Dermis microvascular lymphatic vessel endothelial cell (primary cell): ENCODE measurements at regions not wholly inside any gene's neighbourhood (a gene's known extent, or its start where the extent isn't known, plus 50 kb on each side); places are given as distances from the start of the nearest gene placed in this dataset.

Experiments
- DNase-seq, 2 donors: peaks; one replicate each; pipeline versions ENCODE4 v3.0.0 to v3.0.0-alpha.2; 2010; ENCODE audit warnings: low read depth in 2 of 2

GRCh38 chr9:4921449-4921848 lies 63.6 kb upstream of the JAK2 start:
- DNase-seq: no peak

GRCh38 chr9:4922101-4922500 lies 63.0 kb upstream of the JAK2 start:
- no peak for DNase-seq

DNA sequence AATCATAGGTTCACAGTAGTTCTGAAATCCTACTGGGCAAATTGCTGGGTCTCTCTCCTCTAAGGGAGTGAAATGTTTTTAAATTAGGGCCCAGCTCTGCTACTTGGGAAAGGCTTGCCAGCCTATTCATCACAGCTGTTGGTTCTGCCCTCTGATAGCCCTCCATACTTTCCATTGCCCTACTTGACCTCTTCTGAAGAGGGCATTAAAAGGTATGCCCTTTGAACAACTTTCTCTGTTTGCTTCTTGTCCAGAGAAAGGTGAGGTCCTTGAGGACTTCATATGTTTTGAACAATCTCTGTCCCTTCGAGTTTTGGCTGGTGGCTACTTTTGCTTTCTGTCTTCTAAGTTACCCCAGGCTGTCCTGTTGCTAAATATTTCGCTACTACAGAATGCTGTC lies 62.3 kb upstream of the JAK2 start:
- no peak for DNase-seq

DNA sequence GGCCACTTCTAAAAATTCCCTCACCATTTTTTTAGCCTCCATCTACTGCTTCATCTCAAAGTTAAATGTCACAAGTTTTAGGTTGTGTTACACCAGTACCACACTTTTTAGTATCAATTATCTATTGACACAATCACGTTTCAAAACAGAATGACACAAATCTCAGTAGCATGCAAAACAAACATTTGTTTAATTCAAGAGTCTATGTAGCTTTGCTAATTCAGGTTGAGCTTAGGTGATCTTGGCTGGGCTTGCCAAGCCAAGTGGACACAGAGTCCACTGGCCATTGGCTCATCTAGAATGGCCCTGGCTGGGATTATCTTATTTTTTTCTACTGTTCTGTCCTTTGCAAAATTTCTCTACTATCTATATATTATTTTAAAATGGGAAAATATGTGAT lies 61.9 kb upstream of the JAK2 start:
- DNase-seq: no peak

DNA sequence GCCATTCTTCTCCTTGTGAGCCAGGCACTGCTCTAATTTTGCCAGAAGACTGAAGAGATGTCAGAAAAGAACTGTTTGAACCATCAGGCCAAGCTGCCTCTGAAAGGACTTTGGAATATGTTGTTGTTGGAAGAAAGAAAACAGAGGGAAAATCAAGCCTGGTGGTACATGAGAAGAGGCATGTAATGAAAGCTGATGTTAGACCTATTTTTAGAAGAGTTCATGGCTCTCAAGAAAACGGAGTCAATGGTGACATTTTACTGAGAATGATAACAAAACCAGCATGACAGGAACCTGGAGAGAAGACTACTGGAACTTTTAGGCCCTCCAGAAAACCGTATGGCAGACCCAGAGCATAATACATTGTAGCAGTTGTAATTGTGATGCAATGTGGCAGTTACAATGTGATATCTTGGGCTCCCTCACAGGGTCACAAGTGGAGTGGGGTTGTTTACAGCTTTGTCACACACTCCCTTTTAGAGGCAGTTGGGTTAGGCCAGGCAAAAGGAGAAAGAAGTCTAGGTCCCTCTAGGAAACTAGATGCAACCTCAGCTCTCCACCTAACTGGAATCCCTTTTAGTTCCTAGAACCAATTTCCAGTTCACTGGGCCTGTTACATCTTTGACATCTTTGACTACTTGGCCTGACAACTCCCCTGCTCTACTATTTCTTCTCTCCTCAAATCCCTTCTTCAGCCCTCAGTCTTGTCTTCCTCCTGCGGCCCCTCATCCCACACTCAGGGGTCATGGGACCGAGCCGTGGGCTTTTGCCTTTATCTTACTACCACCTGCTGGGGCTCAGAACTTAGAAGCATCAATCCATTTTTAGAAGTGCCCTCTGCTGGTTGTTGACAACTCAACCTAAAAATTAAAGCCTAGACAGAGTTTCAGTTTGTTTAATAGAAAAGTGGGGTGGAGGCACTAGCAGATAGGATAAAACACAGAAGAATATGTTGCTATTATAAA lies 61.2 kb upstream of the JAK2 start:
- peak; percentile 45 to 59 for DNase-seq

DNA sequence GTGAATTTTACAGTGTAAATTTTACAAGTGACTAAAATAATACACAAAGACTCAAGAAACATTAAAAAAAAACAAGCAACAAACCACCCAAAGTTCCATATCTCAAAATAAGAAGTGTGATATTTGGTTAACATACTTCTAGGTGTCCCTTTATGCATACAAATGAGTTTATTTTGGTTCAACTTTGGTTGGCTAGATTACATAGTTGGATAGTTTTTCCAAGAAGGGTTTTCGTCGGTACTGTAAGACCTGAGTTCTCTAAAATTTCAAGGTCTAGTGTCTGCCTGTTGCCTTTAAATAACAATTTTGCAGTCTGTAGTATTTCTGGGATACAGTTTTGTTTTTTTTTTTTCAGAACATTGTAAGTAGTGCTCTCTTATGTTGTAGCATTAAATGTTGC lies 58.8 kb upstream of the JAK2 start:
- DNase-seq: no peak

DNA sequence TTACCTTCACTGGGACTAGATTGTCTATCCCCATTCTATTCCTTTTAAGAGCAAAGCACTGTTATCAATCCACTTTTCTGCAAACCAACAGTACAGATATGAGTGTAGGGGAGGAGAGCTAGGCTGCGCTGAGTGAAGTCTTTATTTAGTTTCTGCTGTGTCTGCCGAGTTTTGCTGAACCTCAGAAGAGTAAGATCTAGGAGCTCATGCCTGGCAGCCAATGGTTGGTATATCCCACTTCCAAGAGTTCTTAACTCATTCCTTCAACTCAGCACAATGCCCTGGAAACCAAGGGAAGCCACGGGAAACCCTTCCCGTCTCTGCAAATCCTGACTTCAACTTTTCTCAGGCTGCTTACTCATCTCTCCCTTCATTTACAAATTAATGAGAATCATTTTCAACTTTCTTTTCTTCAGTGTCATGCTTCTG lies 58.0 kb upstream of the JAK2 start:
- DNase-seq: no peak

DNA sequence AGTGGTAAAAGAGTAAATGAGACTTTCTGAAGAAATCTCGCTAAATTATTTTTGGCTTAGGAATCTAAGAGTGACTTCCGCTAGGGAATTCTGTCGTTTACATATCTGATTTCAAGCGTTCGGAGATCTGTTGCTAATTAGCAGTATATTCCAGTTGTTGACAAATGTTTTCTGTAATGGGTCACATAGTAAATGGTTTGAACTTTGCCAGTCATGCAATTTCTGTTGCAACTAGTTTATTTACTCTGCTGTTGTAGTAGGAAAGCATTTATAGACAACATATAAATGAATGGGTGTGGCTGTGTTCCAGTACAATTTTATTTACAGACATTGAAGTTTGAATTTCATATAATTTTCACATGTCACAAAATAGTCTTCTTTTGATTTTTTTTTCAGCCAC lies 57.4 kb upstream of the JAK2 start:
- DNase-seq: no peak

GRCh38 chr9:4929917-4930316 lies 55.2 kb upstream of the JAK2 start:
- DNase-seq: no peak

DNA sequence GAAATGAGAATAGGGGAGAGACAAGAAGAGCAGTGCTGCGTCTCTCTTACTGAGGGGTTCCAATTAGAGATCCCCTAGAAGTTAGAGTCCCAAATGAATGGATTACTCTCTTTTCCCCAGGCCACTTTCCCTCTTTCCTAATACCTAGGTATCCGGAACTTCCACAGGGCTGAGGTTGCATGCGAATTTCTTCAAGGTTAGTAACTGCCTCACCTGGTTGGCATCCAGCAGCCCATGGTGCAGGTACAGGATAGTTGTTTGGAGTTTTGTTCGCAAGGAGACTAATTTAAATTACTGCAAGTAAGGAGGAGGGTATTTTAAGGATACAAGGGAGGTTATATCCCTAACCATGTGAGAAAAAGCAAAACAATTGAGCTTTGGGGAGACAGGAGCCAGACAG lies 52.4 kb upstream of the JAK2 start:
- no peak for DNase-seq

- DNase-seq: no peak
Observed at GRCh38 chr9:4933177-4933576, 51.9 kb upstream of the JAK2 start.

DNA sequence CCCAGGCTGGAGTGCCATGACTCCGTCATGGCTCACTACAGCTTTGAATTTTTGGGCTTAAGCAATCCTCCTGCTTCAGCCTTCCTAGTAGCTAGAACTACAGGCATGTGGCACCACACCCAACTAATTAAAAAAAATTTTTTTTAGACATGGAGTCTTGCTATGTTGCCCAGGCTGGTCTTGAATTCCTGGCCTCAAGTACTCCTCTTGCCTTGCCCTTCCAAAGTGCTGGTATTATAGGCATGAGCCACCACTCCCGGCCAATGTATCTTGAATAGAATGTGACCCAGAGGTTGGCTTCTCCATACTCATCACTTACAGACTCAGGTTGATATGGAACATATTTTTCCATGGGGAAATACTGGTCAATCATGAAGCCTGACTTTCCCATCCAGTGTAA lies 51.2 kb upstream of the JAK2 start:
- DNase-seq: no peak

- DNase-seq: no peak
Observed at GRCh38 chr9:4935001-4935672, 49.9 kb upstream of the JAK2 start.
